NCI-H226 (cell line): ENCODE measurements at regions not wholly inside any gene's neighbourhood (a gene's known extent, or its start where the extent isn't known, plus 50 kb on each side); places are given as distances from the start of the nearest gene placed in this dataset.
A peak's percentile ranks its signal among the peaks of the same experiment; 100 is the strongest.

Experiments used
- DNase-seq: peaks from one replicate; pipeline ENCODE4 v3.0.0-alpha.2; 2015

DNA sequence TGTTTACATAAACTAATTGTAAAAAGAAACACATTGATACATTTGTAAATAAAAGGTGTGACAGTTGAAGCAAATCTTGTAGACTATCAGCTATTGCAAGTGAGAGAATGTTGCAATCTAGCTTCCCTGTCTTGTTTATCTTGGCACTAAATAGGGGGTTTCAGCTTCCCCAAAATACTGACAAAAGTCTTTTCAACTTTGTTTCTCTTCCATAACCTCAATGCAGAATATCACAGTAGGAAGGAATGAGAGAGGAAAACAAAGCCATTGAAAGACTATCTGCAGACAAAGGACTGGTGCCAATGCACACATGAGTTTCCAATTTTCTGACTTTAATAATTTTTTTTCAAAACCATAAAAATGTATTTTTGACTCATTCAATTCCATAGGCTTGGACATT is 886.2 kb upstream of the MGAT4C start:
- no peak for DNase-seq

- DNase-seq = no peak
Observed at GRCh38 chr12:87141091-87141490, 884.9 kb upstream of the MGAT4C start.

DNA sequence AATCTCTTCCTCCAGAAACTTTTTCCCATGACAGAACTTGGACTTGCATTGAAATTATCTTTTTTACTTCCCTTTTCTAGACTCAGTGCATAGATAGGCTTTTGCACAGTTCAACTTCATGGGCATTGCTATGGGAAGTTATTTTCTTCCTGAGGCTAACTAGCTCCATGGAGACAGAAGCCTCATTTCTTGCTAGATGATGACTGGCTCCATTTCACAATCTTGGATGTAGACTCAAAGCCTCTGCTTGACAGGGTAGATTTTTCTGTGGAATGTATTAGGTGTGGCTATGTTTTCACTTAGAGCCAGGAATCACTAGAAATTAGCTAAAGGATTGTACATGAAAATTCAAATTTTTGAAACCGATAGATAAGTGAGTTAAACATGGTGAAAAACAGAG is 884.1 kb upstream of the MGAT4C start:
- peak; percentile 97 for DNase-seq

DNA sequence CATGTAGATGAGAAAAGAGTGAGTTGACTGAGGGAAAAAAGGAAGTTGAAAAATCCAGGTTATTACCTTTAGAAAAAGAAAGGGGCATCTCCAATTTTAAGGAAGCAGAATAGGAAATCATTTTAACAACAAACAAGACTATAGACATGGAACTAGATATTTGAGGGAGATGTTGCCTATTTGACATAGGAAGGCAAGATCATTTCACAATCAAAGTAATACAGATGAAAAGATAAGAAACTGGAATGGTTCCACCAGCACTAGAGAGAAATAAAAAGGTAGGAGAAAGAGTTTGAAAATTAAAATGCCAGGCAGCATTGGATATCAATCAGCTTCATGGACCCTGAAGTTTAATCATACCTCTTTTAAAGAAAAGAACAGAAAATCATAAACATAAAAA is 881.0 kb upstream of the MGAT4C start:
- DNase-seq = no peak

DNA sequence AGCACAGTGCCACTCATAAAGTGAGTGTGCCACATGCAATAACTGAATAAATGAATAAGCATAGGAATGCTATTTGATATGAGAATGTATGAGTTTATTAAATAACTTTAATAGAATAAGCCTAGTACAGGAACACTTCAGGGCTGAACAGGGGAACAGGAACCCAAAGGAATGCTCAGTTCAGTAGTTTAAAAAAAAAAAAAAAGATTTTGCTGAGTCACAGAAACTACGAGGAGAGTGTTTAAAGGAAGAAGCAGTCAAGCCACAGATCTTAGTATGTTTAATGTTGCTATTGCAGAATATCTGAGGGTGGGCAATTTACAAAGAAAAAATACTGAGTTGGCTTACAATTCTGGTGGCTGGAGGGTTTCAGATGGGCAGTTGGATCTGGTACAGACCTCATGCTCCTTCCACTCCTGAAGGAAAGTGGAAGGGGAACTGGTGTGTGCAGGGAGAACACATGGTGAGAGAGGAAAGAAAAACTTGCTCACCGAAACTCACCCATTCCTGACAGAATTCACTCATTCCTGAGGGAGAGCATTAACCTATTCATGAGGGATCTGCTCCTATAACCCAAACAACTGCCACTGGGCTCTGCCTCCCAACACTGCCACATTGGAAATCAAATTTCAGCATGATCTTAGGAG is 880.3 kb upstream of the MGAT4C start:
- DNase-seq = peak; percentile 28

DNA sequence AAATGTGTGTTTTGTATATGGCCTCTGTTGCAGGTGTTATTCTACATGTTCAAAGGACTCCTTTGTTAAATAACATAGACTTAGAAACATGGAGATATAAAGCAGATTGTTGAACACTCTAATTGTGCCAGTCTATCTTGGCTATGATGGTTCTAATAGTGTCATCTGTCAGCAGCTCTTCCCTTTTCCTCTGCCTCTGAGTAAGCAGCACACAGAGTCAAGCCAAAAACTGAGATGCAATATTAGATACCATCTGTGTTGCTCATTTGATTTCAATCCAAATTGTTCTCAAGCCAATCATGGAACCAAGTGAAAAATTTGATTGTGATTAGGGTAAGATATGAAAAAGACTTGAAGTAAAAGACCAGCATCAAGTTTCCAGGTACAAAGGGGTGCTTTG is 871.1 kb upstream of the MGAT4C start:
- DNase-seq = peak; percentile 28

GRCh38 chr12:87121896-87122295 is 865.7 kb upstream of the MGAT4C start:
- DNase-seq = no peak

- DNase-seq = peak; percentile 39
Observed at GRCh38 chr12:87120440-87120839, 864.2 kb upstream of the MGAT4C start.

DNA sequence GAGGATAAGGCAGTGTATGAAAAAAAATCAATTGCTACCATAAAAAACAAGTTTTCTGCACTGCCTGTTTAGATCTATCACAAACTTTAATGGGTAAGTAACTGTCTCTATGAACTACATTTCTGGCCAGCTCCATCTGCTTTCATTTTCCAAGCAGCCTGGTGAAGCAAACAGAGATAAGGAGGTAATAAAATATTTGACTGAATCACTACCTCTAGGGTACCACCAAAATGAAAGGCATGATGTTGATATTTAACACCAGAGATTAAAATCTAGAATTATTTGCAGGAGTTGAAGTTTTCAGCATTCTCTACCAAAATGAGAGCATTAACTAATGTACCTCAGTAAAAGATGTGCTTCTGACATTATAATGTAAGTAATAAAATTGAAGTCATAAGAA is 863.5 kb upstream of the MGAT4C start:
- peak; percentile 56 for DNase-seq

- no peak for DNase-seq
Observed at GRCh38 chr12:87117526-87117925, 861.3 kb upstream of the MGAT4C start.

GRCh38 chr12:87116780-87117179 is 860.6 kb upstream of the MGAT4C start:
- no peak for DNase-seq

DNA sequence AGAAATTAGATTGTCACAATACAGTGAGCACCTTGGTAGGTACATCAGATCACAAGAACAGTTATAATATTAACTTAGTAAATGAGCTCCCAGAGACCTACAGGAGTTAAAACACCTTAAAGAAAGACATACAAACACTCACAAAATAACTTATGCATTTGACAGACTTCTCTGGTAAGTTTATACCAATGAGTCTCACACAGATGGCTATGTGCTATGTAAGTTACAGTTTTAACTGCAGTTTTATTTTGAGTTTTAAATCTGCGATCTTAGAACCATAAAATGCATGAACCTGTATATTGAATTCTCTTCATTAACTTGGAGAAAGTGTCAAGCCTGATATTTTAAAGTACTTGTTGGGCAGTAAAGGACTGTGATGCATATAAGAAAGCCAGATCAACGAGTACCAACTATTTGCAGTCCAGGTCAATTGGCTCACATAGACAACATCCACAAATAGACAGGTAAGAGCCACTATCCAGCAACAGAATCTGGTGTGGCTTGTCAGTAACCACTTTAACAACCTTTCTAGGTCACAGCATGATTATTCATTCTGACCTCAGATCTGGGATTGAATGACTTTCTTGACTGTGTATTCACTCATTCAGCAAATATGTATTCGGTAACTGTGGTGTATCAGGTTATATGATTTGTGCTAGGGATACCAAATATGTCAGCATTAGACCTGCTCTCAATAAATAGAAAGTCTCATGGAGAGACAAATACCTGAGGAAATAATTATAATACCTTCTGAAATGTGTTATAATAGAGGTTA is 856.6 kb upstream of the MGAT4C start:
- DNase-seq = no peak

DNA sequence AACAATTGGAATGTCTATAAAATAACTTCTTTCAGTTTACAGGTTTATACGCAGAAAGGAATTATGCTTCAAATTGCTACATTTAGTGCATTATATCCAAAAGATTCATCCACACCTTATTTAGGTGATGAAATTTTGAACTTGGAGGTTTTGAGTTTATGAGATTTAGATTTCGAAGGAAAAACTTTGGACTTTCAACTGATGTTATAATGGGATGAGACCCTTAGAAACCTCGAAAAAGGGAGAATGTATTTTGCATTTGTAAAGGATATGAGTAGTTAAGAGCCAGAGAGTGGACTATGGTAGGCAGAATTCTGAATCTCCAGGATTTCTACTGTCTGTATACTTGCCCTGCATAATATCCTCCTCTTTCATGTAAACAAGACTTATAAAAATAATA is 851.6 kb upstream of the MGAT4C start:
- DNase-seq = no peak

GRCh38 chr12:87107270-87107669 is 851.1 kb upstream of the MGAT4C start:
- DNase-seq = no peak

- DNase-seq = no peak
Observed at GRCh38 chr12:87096082-87096585, 839.9 kb upstream of the MGAT4C start.

DNA sequence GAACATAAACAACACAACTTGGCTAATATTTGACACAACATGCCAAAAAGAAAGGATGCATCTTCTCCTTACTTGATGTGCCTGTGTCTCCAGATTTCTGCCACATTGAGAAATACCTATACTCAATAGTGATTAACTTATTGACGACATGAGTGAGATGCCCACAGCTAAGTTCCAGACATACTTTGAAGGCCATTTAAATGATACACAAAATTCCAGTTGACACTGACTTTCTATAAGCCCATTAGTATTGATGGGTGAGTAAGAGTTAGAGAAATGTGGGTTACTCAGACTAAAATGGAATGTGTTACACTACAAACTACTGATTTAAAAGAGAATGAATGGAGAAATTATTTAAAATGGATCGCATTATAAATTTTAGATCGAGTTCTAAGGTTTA is 838.2 kb upstream of the MGAT4C start:
- no peak for DNase-seq

DNA sequence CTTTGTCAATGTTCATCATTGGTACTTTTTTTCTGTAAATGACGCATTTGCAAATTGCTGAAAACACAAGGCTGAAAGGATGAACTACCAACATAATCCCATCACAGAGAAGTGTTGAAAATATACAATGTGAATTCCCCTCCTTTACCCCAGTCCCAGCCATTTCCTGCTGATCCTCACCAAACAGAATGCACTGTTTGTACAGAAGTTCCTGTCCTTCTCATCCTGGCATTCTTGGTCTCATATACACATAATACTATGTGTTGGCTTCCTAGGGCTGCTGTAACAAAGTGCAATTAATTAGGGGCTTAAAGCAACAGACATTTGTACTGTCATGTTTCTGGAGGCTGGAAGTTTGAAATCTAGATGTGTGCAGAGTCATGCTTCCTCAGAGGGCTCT is 836.2 kb upstream of the MGAT4C start:
- DNase-seq = no peak

- peak; percentile 71 for DNase-seq
Observed at GRCh38 chr12:87086118-87086891, 830.1 kb upstream of the MGAT4C start.

GRCh38 chr12:87085286-87085685 is 829.1 kb upstream of the MGAT4C start:
- DNase-seq = no peak

- DNase-seq = peak; percentile 33
Observed at GRCh38 chr12:87082756-87083155, 826.6 kb upstream of the MGAT4C start.

DNA sequence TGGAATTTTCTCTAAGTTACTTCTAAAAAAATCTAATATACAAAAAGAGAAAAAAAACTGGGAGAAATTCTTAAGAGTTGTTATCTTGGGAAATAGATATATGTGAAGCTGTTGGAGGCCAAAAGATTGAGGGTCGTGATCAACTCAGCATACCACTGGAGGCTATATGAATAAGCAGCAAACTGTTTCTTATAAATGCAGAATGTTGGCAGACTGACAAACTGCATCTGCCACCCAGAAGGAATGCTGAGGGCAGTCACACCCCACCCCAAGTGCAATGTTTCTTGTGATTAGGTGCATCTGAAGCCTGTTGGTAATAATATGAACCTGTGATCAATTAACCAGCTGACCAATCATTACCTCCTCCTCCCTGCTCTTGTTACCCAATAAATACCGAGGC is 818.6 kb upstream of the MGAT4C start:
- peak; percentile 28 for DNase-seq

GRCh38 chr12:87066326-87066725 is 810.1 kb upstream of the MGAT4C start:
- DNase-seq = no peak

- no peak for DNase-seq
Observed at GRCh38 chr12:87059231-87059630, 803.0 kb upstream of the MGAT4C start.

- peak; percentile 55 for DNase-seq
Observed at GRCh38 chr12:87054226-87054625, 798.0 kb upstream of the MGAT4C start.
